HG02970 (cell line): ENCODE measurements at regions not wholly inside any gene's neighbourhood (a gene's known extent, or its start where the extent isn't known, plus 50 kb on each side); places are given as distances from the start of the nearest gene placed in this dataset.
"Not testable (repeated sequence)": the region's sequence is repeated elsewhere in the genome, so short reads cannot be mapped to it uniquely, and the experiment has no call there.

Experiments
- ATAC-seq: cut with Tn5 transposase; IDR thresholded peaks from one replicate; pipeline ENCODE4 v1.9.1; 2021; ENCODE audit warnings: mild to moderate bottlenecking, moderate library complexity, moderate number of reproducible peaks; ENCODE audit not compliant: unreplicated experiment, low FRiP score

DNA sequence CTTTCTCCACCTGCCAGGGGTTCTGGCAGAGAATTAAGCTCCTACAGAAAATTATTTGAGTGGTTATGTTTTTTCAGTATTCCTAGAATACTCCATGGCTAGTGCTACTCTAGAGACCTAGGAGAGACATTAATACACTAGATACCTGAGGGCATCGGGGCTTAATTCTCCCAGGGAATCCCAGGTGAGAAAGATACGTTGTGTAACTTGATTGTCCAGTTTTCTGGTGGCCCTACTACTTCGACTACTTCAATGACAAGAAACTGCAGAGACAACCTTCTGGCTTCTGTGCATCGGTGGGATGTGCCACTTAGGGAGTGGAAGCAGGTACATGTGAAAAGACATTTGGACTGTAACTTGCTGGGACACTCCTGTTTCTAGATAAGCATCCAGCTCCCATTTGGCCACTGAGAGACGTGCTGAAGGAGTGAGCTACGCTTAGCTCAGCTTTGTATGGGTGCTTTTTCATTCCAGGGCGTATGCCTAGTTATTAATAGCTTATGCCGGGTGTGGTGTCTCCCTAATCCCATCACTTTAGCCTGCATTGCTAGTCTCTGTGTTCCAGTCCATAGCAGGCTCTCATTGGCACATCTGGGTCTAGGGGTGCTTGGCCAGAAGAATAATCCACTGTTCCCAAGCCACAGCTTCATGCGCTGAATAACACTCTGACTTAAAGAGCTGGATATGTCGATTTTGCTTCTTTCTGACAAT lies 300.7 kb downstream of the SIPA1L2 start:
- no peak for ATAC-seq

DNA sequence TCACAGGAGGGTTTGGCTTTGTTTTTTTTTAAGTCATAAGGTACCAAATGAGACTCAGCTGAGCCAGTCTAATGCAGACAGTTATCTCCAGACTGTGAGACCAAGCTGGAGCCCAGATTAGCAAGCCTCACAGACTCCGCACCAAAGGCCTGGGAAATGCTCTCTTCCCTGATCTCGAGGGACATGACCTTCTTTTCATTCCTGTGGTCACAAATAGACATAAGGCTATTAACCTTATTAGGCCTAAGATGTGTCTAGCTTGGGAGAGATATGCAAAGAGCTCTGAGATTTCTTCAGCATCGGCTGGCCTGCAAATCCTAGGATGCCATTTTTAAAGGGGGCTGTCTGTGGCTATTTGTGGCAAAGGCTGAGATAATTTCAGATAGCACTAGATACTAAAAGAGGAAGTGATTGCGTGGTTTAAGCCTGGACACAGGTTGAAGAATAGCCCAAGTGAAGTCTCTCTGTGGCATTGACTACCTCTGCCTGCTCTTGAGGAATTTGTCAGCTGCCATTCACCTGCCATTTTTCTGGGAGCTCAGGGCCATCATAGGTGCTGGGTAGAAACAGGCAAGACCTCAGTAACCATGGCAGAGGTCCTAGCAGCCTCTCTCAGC lies 301.3 kb downstream of the SIPA1L2 start:
- ATAC-seq: no peak

DNA sequence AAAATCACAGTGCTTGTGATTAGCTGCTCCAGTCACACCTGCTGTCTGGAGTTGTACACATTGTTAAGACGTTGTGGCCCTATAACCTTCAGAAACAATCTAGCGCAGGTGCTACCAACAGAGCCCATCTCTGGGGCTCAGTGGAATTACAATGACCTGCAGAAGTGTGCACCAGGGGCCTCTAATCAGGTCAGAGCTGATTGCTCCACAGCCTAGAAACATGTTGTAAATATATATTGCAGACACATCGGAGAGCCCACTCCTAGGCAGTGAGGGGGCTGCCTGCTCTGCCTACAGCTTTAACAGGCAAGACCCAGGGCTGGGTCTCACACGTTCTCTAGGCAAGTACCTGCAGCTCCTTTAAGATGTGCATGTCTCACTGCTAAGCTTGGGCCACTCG lies 302.0 kb downstream of the SIPA1L2 start:
- no peak for ATAC-seq

DNA sequence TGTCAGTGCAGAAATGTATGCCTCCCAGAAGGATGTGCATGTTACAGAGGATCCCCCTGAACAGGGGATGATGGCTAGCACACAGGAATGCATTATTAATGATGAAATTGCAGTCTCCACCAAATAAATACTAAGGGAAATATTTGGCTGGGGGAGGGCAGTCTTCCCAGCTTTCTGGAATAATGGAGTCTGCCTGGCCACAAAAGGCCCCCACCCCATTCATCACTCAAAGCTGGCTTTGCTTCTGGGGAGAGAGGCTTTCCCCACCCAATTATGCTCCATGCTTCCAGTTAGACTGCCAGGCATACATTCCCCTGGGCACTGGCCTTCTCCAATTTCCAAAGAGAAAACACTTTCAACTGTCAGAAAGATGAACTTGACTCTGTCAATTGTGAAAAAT lies 302.7 kb downstream of the SIPA1L2 start:
- ATAC-seq: no peak

DNA sequence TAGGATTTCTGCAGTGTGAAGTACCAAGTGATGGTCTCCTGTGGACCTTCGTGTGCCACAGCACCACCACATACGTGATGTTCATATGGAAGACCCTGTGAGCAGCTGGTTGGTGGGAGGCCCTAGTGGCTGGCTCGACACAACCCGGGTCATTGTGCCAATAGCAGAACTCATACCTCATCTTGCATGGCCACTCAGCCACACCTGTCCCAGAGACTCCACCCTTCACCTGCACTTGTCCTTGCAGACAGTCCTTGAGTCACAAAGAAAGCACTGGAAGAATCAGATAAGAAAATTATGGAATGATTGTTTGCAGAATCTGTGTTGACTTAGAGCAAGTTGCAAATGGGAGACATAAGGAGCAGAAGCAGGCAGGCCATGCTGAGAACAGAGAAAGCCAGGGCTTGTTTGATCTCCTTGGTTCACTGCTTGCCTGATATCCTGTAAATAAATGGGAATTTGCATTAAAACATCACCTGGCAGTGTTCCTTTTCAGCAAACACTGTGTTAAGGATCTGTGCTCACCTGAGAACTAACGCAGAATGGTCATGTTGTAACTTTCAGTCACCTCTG lies 307.7 kb downstream of the SIPA1L2 start:
- ATAC-seq: no peak

DNA sequence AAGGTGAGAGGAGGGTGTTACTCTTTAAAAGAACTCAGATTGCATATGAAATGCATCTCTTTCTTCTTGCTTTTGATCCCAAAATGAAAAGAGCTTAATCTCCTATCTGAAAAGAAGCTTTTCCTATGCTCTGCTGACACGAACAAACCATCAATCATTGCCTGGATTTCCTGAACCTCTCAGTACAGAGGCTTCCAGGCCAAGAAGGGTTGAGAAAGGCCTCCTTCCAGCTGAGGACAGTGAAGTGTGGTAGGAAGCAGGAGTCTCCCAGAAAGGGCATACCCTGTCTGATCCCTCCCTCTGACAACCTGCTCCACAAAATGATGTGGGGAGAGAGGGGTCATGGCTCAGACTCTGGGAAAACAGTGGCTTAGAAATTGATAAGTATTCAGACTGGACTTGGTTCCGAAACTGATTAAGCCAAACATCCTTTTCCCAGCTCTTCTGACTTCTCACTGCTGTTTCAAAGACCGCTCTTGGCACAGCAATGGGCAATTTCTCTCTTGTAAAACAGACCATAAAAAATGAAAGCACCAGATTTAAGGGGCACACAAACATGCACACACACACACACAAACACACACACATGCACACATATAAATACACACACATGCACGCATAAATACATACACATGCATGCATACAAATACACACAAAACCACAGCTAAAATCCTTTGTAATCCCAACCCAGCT lies 310.3 kb downstream of the SIPA1L2 start:
- ATAC-seq: no peak

DNA sequence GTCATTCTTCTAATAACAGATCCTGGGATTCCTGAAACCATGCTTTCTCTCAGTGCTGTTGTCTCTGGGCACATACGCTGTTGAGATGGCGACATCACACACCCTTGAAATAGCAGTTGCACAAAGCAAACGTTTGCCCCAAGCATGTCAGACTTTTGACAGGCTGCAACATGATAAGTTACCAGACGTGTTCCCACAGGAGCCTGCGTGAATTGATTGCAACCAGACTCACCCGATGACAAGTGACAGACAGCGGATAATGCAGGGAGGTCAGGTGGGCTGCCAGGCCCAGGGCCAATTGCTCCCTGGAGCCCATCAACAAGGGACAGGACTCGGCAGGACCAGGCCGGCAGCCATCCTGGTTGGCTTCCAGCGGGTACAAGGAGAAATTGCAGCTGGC lies 310.9 kb downstream of the SIPA1L2 start:
- ATAC-seq: no peak

DNA sequence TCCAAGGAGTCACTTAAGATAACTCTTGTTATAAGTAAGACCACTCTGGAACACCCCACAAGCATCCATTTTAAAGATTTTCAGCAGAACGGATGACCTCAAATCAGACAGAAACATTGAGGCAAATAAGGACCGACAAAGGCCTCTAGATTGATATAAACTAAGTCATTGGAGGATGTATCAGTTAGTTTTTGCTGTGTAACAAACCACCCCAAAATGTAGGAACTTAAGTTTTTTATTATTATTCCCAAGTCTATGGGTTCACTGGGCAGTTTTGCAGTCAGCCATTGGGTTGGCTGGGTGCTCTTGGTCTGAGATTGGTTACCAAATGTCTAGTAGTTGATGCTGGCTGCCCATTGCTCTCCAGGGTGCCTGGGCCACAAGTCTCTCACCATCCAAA lies 311.8 kb downstream of the SIPA1L2 start:
- ATAC-seq: no peak

DNA sequence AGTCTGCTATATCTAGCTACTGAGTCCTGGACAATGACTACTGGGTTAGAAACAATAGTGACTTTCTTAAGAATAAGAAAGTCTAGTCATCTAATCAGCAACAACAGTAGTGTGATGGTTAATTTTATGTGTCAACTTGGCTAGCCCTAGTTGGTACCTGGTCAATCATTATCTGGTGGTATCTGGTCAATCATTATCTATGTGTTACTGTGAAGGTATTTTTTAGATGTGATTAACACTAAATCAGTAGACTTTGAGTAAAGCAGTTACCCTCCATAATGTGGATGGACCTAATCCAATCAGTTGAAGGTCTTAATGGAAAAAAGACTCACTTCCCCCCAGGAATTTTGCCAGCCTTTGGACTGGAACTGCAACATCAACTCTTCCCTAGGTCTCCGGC lies 312.6 kb downstream of the SIPA1L2 start:
- ATAC-seq: no peak

DNA sequence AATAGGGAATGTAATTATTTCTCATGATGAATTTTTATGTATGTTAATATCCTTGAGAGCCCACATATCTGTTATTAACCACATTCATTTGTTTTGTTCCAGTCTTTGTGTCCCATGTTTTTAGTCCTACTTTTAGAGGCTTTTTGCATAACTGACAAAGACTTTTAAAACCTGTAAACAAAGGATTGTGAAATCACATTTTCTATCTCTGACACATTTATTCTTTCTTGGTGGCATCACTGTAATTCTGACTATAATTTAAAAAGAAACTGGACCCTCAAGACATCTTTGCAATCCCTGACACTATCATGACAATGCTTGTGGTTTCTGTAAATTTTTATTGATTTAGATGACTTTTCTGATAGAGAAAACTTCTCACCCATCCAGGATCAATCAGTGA lies 313.1 kb downstream of the SIPA1L2 start:
- ATAC-seq: no peak

DNA sequence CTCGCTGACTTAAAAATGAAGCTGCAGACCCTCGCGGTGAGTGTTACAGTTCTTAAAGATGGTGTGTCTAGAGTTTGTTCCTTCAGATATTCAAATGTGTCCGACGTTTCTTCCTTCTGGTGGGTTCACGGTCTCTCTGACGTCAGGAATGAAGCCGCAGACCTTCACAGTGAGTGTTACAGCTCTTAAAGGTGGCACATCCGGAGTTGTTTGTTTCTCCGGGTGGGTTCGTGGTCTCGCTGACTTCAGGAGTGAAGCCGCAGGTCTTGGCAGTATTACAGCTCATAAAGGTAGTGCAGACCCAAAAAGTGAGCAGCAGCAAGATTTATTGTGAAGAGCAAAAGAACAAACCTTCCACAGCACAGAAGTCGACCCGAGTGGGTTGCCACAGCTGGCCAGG lies 316.1 kb downstream of the SIPA1L2 start:
- not testable (repeated sequence) for ATAC-seq

DNA sequence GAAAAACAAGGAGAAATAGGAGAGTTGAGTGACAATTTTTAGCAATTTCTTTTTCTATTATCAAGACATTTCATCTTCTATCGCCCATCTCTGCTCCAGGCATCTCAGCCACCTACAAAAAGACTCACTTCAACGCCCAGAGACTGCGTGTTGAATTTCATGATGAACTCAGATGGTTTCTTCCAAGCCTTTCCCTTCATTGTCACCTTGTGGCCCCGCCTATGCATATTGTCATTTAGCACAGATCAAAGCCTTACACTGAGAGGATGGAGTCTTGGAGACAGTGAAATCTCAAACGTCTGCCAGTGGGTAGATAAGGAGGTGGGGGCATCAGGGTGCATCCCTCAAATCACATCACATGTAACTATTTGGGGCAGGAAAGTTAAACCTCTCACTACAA lies 319.4 kb downstream of the SIPA1L2 start:
- ATAC-seq: no peak

DNA sequence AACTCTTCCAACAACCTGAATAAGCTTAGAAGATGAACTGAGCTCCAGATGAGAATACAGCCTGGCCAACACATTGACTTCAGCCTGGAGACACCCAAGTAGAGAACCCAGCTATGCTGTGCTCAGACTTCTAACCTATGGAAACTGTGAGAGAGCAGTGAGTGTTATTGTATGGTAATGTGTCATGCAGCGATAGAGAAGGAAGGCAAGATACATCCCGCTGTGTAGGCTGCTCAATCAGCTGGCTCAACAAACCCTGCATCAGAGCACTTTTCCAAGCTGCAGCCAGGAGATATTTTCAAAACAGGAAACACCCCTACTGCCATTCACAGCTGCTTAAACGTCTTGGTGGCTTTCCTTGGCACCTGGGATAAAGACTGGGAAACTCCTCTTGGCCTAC lies 321.3 kb downstream of the SIPA1L2 start:
- ATAC-seq: no peak

DNA sequence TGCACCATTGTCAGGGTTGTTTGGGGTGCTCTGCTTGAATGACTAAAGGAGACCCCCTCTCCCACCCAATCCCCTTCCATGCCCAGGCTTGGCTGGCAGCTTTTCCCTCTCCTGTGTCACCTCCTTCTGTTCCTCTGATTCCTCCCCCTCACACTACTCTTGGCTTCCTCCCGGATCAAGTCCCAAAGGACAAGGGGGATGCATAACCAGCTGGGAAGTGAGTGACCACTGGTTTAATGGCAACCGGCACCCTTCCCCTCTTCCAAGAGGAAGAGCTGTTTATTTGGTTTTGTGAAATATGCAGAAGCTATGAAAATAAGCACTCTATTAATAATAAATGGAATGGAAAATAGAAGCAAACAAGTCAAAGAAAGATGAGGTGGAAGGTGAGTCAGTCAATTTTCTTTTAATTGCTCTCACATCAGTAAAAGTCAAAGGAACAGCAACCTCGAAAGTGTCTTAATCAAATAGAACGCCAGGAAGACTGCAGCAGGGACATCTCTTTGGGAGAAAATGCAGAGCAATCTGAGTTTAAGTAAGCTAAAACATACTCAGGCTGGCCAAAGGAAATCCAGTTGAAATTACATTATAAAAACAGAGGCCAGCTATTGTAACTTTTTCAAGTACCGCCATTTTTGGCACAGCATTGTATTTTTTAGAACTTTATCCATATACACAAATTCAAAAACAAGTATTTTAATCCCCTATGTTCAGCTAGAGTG lies 322.5 kb downstream of the SIPA1L2 start:
- ATAC-seq: no peak

DNA sequence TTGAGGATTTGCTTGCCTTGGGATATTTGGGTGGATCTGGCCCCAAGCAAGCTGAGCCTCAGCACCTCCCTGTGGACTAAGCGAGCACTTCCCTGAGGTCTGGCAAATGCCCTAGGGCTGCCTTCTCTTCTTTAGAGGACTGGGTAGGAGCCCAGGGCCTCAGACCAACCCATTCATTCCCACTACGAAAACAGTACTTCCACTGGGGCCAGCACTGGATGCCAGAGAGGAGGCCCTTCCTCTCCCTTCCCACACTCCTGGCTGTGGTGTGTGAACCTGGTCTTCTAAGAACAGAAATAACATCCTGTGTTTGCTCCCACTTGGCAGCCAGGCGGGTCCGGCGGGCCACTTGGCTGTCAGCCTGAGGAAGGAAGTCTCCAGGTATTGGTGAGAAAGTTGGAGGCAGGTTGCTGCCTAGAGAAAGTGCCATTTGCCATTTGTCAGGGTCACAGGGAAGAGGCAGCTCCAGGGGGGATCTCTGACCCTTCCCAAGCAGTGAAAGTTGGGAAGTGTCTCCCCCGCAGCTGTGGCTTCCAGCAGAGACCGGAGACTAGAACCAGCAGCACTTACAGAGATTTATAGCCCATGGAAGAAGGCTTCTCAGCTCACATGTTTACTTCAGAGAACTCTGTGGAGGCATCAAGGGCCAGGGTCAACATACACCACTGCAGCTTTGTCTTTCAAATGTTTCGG lies 323.5 kb downstream of the SIPA1L2 start:
- no peak for ATAC-seq

DNA sequence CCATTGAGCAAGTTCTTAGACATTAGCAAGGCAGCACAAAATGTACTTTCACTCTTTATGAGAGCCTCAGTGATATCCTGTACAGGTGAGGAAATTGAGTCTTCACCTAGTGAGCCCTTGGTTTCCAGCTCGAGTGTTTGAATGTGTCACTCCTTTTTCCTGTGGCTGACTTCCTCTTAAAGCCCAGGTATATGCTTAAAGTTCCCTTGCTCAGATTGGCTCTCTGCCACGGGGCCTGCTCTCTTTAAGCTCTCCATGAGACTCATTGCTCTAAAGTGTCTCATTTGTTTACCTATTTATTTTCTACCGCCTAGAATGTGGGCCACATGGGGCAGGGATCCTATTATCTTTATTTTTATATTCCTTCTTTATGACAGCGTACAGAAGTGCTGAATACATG lies 324.9 kb downstream of the SIPA1L2 start:
- no peak for ATAC-seq

DNA sequence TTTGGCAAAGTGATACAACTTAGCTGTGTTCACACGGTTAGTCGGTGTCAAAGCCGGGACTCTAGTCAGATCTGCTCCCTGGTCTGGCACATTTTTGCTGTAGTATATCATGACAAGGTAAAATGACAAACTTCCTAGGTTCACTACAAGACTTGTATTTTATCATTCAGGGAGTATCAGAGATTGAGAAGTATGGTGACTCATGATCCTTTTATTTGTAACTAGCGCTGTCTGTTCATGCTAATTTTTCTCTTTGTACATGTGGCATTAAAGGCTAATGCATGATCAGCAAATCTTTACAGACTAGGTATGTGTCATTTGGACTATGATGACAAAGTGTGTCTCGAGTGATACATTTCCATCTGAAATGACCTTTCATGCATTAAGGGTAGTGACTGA lies 326.7 kb downstream of the SIPA1L2 start:
- ATAC-seq: no peak

DNA sequence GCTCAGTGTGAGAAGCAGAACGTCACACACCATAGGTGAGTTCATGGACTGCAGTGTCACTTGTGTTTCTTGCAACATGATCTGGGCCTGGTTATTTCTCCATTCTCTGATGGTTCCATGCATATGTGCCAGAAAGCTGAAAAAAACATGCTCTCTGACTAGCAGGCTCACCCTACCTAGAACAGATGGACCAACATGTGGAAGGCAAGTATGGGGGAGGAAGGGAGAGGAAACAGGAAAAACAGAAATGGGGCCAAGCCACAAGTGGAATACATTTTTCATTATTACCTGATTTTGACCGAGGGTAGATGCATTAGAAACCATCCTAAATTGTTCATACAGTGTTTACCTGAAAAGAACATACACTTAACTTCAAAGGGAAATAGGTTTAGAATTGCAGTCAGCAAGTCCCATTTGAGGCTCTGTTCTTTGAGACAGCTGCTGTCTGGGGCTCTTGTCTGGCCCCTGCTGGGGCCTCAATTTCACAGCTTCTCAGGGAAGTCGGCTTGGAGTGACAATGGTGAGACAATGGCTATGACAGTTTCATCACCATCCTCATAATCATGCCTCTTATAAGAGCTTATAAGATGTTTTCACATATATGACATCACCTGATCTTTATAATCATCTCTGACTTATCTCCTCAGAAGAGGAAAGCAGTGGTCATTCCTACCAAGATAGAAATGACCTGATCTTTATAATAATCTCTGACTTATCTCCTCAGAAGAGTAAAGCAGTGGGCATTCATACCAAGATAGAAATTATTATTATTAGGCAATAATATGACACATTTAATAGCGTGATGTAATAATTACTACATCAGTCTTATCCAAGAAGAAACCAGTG lies 327.3 kb downstream of the SIPA1L2 start:
- no peak for ATAC-seq

DNA sequence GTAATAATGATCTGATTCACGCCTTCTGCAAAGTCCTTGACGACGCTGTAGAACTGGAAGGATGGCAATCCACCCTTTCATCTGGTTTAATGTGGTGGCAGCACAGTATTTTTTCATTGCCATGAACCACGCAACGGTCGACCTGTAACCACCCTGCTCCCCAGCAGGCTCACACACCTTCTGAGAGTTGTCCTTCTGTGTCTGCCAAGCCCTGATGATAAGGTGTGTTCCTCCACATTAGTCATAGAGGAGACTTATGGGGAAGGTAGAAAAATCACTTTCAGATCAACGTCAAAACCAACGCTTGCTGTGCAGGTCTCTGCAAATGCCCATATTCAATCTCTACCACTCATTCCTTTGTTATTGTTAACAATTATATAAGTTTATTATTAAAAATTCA lies 328.7 kb downstream of the SIPA1L2 start:
- ATAC-seq: no peak
